Right lobe of liver (tissue), 4 donors: ENCODE measurements at regions not wholly inside any gene's neighbourhood (a gene's known extent, or its start where the extent isn't known, plus 50 kb on each side); places are given as distances from the start of the nearest gene placed in this dataset.

ENCODE experiments used
- CTCF ChIP-seq, 4 donors: fragments of 200-600 bp in 3 of 4; fragments of 450-650 bp in 1 of 4; IDR thresholded peaks; one replicate each; pipeline versions ENCODE4 v1.5.1 to v1.8.0; 2016 to 2022; ENCODE audit warnings: antibody characterized with exemption in 4 of 4, mild to moderate bottlenecking in 2 of 4
- POLR2A ChIP-seq: fragments of 450-650 bp; IDR thresholded peaks from one replicate; pipeline ENCODE4 v1.6.1; 2017; ENCODE audit warnings: antibody characterized with exemption, mild to moderate bottlenecking
- donor health status: DM: no; HTN: no; CAD: no.
- donor health status: DM: no; HTN: no; CAD: no.
- donor health status: DM: no; HTN: yes; CAD: no.

GRCh38 chr2:49857371-49858112, 703.2 kb upstream of the FSHR start:
- TF ChIP-seq CTCF (IDR thresholded peaks at IDR 0.05) (no peak), POLR2A (no peak)
